ENCODE measurements at regions not wholly inside any gene's neighbourhood (a gene's known extent, or its start where the extent isn't known, plus 50 kb on each side); places are given as distances from the start of the nearest gene placed in this dataset.

- H3K56ac ChIP-seq (ENCODE audit: insufficient read length, low read depth, low read length): no peak overlapping the region
- DNase-seq: no peak
- no peaks in the 10 kb centered on the region for H3K27me3 ChIP-seq (ENCODE audit: insufficient read depth, low read length)
- no peaks in the 10 kb centered on the region for H4K20me1 ChIP-seq (ENCODE audit: control insufficient read depth, insufficient read depth, insufficient read length)
- no peaks in the 10 kb centered on the region for H3K79me1 ChIP-seq (ENCODE audit: insufficient read depth, low read depth, low read length, poor library complexity, severe bottlenecking)
- H3T11ph ChIP-seq (ENCODE audit: low read length): no peak overlapping the region
- Mint-ChIP-seq H3K4me3 (no peak overlapping the region), H3K36me3 (ENCODE audit: insufficient read depth in 1 of 3, low read depth in 3 of 3) (no peaks in the 10 kb centered on the region), H3K27ac (no peak overlapping the region), H3K4me1 (peaks cover 20 to 31% of the 10 kb centered on the region in 2 experiments), H3K9me3 (no peaks in the 10 kb centered on the region), H3K27me3 (ENCODE audit: low read depth) (peaks cover 19% of the 10 kb centered on the region)
- no peak overlapping the region for H2BK12ac ChIP-seq (ENCODE audit: insufficient read length, low read depth, low read length)
- no peak overlapping the region for H4K91ac ChIP-seq (ENCODE audit: insufficient read length, low read depth, low read length)
- no peak overlapping the region for H3K4ac ChIP-seq (ENCODE audit: low read depth, low read length)
- no peak overlapping the region for H3K18ac ChIP-seq (ENCODE audit: insufficient read length, low read depth, low read length)
- TF ChIP-seq CTCF (conservative IDR thresholded peaks at IDR 0.05): no peak
- H4K8ac ChIP-seq (replicated peaks; ENCODE audit: insufficient read length, low read depth, low read length): no peak overlapping the region
- no peak overlapping the region for H2AFZ ChIP-seq (ENCODE audit: low read length)
- no peak overlapping the region for H3K23ac ChIP-seq (ENCODE audit: insufficient read length, low read depth, low read length)
- H2AK5ac ChIP-seq (ENCODE audit: insufficient read length, low read length): no peak overlapping the region
- no peak overlapping the region for H4K5ac ChIP-seq (ENCODE audit: insufficient read length, low read depth, low read length)
- no peak overlapping the region for H2BK120ac ChIP-seq (ENCODE audit: low read depth, low read length, poor library complexity, severe bottlenecking)
- H3K4me1 ChIP-seq (ENCODE audit: insufficient read depth, low read length): no peaks in the 10 kb centered on the region
- no peak overlapping the region for H2BK5ac ChIP-seq (ENCODE audit: insufficient read length, low read length)
- H3K79me2 ChIP-seq (ENCODE audit: insufficient read depth, low read length): no peaks in the 10 kb centered on the region
- no CpG with 5 or more reads among the region's 9 CpGs for WGBS (ENCODE audit: extremely low coverage, insufficient read length, low lambda C conversion rate)
- H3K9me3 ChIP-seq (ENCODE audit: control insufficient read depth, low read depth, low read length): no peaks in the 10 kb centered on the region
- H3K4me2 ChIP-seq (ENCODE audit: insufficient read depth, insufficient read length, low read length): no peak overlapping the region
- H2BK15ac ChIP-seq (ENCODE audit: low read depth, low read length): no peak overlapping the region
- H3K23me2 ChIP-seq (ENCODE audit: insufficient read length, low read depth, low read length, poor library complexity, severe bottlenecking): no peaks in the 10 kb centered on the region
- H3K27ac ChIP-seq (ENCODE audit: insufficient read length, low read depth, low read length): no peak overlapping the region
- no peak overlapping the region for H3K14ac ChIP-seq (ENCODE audit: insufficient read depth, low read length)
- no peak overlapping the region for H2BK20ac ChIP-seq (ENCODE audit: low read depth, low read length, poor library complexity, severe bottlenecking)
- no peak overlapping the region for H3K9ac ChIP-seq (ENCODE audit: extremely low read depth, insufficient read length, low read length)
Observed at GRCh38 chr12:107331471-107331870, 238.1 kb upstream of the CRY1 start.

All from H9 (cell line).